A549 (cell line): ENCODE measurements at regions not wholly inside any gene's neighbourhood (a gene's known extent, or its start where the extent isn't known, plus 50 kb on each side); places are given as distances from the start of the nearest gene placed in this dataset.

ENCODE experiments used
- ATAC-seq, 2 experiments: fragments of 200-7000 bp in 1 of 2; fragments of >200 bp in 1 of 2; cut with Nextera tagmentation in 1 of 2; cut with Tn5 transposase in 1 of 2; 3 replicates each; pipeline versions ENCODE4 v1.8.0 to v1.9.1; 2018 to 2020; ENCODE audit warnings: mild to moderate bottlenecking in 1 of 2, moderate library complexity in 1 of 2
- CTCF ChIA-PET: fragments of 300-600 bp; sonication (Branson Sonifier 250); formaldehyde crosslinking; extraction: SDS; loops from one replicate; lab custom pipeline; 2021; ENCODE audit warnings: antibody characterized with exemption, inconsistent platforms; lab: Yijun Ruan, JAX
- POLR2A ChIA-PET: fragments of 350-600 bp; formaldehyde crosslinking; extraction: SDS; loops from one replicate; lab custom pipeline; 2021; ENCODE audit warnings: antibody characterized with exemption, inconsistent platforms; lab: Yijun Ruan, JAX
- DNase-seq, 2 experiments: peaks; one replicate each; pipeline versions ENCODE4 v3.0.0 to v3.0.0-alpha.2; 2011 to 2016; ENCODE audit warnings: low read depth in 1 of 2, low spot score in 1 of 2
- FAIRE-seq: peaks from 2 replicates; lab custom pipeline; 2011; peaks lifted over from hg19 to GRCh38; lab: Jason Lieb, UNC
- H3K27ac ChIP-seq, 2 experiments: fragments of >200 bp; sonication (Bioruptor Twin); formaldehyde crosslinking; 3 replicates each; pipeline ENCODE4 v1.5.1; 2016 to 2017
- H3K4me1 ChIP-seq: fragments of >200 bp; sonication (Bioruptor Twin); formaldehyde crosslinking; 3 replicates; pipeline ENCODE4 v1.6.1; 2016
- H3K4me2 ChIP-seq: fragments of >200 bp; sonication (Bioruptor Twin); formaldehyde crosslinking; 3 replicates; pipeline ENCODE4 v1.6.1; 2016
- H3K4me3 ChIP-seq: fragments of >200 bp; sonication (Bioruptor Twin); formaldehyde crosslinking; 3 replicates; pipeline ENCODE4 v1.5.1; 2016
- H3K9me3 ChIP-seq: fragments of >200 bp; sonication (Bioruptor Twin); formaldehyde crosslinking; 3 replicates; pipeline ENCODE4 v1.6.1; 2016
- BHLHE40 ChIP-seq: IDR thresholded peaks from 2 replicates; pipeline ENCODE4 v1.6.1; 2012; ENCODE audit warnings: low read depth, low read length, inconsistent platforms
- CBX2 ChIP-seq: fragments of 200-600 bp; sonication (generic); IDR thresholded peaks from 2 replicates; pipeline ENCODE4 v1.6.1; 2016; ENCODE audit warnings: low read depth, mild to moderate bottlenecking, borderline replicate concordance
- CBX8 ChIP-seq: fragments of 200-600 bp; sonication (generic); IDR thresholded peaks from 2 replicates; pipeline ENCODE4 v1.6.1; 2016
- CEBPB ChIP-seq, 2 experiments: fragments of >200 bp in 1 of 2; sonication (Bioruptor Twin) in 1 of 2; formaldehyde crosslinking in 1 of 2; IDR thresholded peaks; 2 replicates each; pipeline ENCODE4 v1.6.1; 2012 to 2016
- EHF ChIP-seq: fragments of 250-450 bp; sonication (Bioruptor Pico); IDR thresholded peaks from 2 replicates; pipeline ENCODE4 v1.5.0; 2020; ENCODE audit warnings: mild to moderate bottlenecking
- ELK1 ChIP-seq: fragments of 150-350 bp; IDR thresholded peaks from 2 replicates; pipeline ENCODE4 v1.6.1; 2014; ENCODE audit warnings: low read depth, mild to moderate bottlenecking, low read length
- EP300 ChIP-seq, 2 experiments: fragments of >200 bp; sonication (Bioruptor Twin); formaldehyde crosslinking; IDR thresholded peaks; 2 replicates in 1 of 2; 3 replicates in 1 of 2; pipeline ENCODE4 v1.6.1; 2016 to 2017
- ESRRA ChIP-seq: fragments of 150-350 bp; IDR thresholded peaks from 2 replicates; pipeline ENCODE4 v1.6.1; 2014; ENCODE audit warnings: mild to moderate bottlenecking, low read length, borderline replicate concordance
- FOSB ChIP-seq: fragments of 250-450 bp; sonication (Bioruptor Pico); IDR thresholded peaks from 2 replicates; pipeline ENCODE4 v1.5.0; 2020; ENCODE audit warnings: mild to moderate bottlenecking, moderate library complexity
- FOXS1 ChIP-seq: fragments of 250-450 bp; sonication (Bioruptor Pico); IDR thresholded peaks from 2 replicates; pipeline ENCODE4 v1.5.0; 2020; ENCODE audit warnings: mild to moderate bottlenecking, moderate library complexity
- GATA3 ChIP-seq: IDR thresholded peaks from 2 replicates; pipeline ENCODE4 v1.6.1; 2012; ENCODE audit warnings: borderline replicate concordance
- HES2 ChIP-seq: fragments of >200 bp; sonication (Bioruptor Twin); formaldehyde crosslinking; IDR thresholded peaks from 2 replicates; pipeline ENCODE4 v1.6.1; 2016
- HOXA7 ChIP-seq: fragments of 250-450 bp; sonication (Bioruptor Pico); IDR thresholded peaks from 2 replicates; pipeline ENCODE4 v1.5.0; 2020; ENCODE audit warnings: mild to moderate bottlenecking, moderate library complexity
- HOXB13 ChIP-seq: fragments of 250-450 bp; sonication (Bioruptor Pico); IDR thresholded peaks from 2 replicates; pipeline ENCODE4 v1.5.0; 2020; ENCODE audit warnings: low read depth, mild to moderate bottlenecking, moderate library complexity
- JUN ChIP-seq, 2 experiments: fragments of >200 bp; sonication (Bioruptor Twin); formaldehyde crosslinking; IDR thresholded peaks; 2 replicates in 1 of 2; 3 replicates in 1 of 2; pipeline ENCODE4 v1.6.1; 2016 to 2017
- KDM5A ChIP-seq: fragments of 200-600 bp; sonication (generic); IDR thresholded peaks from 2 replicates; pipeline ENCODE4 v1.6.1; 2016; ENCODE audit warnings: antibody characterized with exemption, mild to moderate bottlenecking
- MAZ ChIP-seq: fragments of 150-350 bp; IDR thresholded peaks from 2 replicates; pipeline ENCODE4 v1.6.1; 2014; ENCODE audit warnings: antibody characterized with exemption, low read depth, low read length, borderline replicate concordance
- NR3C1 ChIP-seq: fragments of >200 bp; sonication (Bioruptor Twin); formaldehyde crosslinking; IDR thresholded peaks from 3 replicates; pipeline ENCODE4 v1.6.1; 2017
- PHF8 ChIP-seq: fragments of 200-600 bp; sonication (generic); IDR thresholded peaks from 2 replicates; pipeline ENCODE4 v1.6.1; 2016; ENCODE audit warnings: low read depth, mild to moderate bottlenecking, antibody characterized with exemption, moderate library complexity, borderline replicate concordance
- POLR2AphosphoS2 ChIP-seq: conservative IDR thresholded peaks from 2 replicates; pipeline ENCODE4 v1.6.1; 2012; ENCODE audit warnings: low read length, improper control_type of control experiment, inconsistent platforms
- RARB ChIP-seq: fragments of 250-450 bp; sonication (Bioruptor Pico); IDR thresholded peaks from 2 replicates; pipeline ENCODE4 v1.8.0; 2021; ENCODE audit warnings: mild to moderate bottlenecking, moderate library complexity
- RFX5 ChIP-seq: fragments of 450-650 bp; IDR thresholded peaks from 2 replicates; pipeline ENCODE4 v1.7.1; 2014; ENCODE audit warnings: antibody characterized with exemption, mild to moderate bottlenecking, moderate library complexity
- TFCP2L1 ChIP-seq: fragments of 250-450 bp; sonication (Bioruptor Pico); IDR thresholded peaks from 2 replicates; pipeline ENCODE4 v1.5.0; 2021; ENCODE audit warnings: mild to moderate bottlenecking
- TP53 ChIP-seq: fragments of 250-450 bp; sonication (Bioruptor Pico); IDR thresholded peaks from 2 replicates; pipeline ENCODE4 v1.5.0; 2021; ENCODE audit warnings: mild to moderate bottlenecking, moderate library complexity
- ZNF302 ChIP-seq: fragments of 250-450 bp; sonication (Bioruptor Pico); IDR thresholded peaks from 2 replicates; pipeline ENCODE4 v1.9.0; 2021; ENCODE audit warnings: inconsistent platforms, mild to moderate bottlenecking, moderate library complexity
- ZSCAN20 ChIP-seq: fragments of 250-450 bp; sonication (Bioruptor Pico); IDR thresholded peaks from 2 replicates; pipeline ENCODE4 v1.8.0; 2022; ENCODE audit warnings: mild to moderate bottlenecking, moderate library complexity
- WGBS: methylation state at CpG from one replicate; pipeline ENCODE4 v1.1.6; 2017; ENCODE audit errors: missing lambda C conversion rate; 5-methylcytosine and 5-hydroxymethylcytosine counted together
- TF ChIP-seq, protein P1 (sequence below): IDR thresholded peaks from 2 replicates; pipeline ENCODE4 v1.6.1; 2012; ENCODE audit warnings: low read depth, borderline replicate concordance
- TF ChIP-seq, protein P2 (sequence below): fragments of 250-450 bp; sonication (Bioruptor Pico); IDR thresholded peaks from 2 replicates; pipeline ENCODE4 v1.5.0; 2021; ENCODE audit warnings: mild to moderate bottlenecking, moderate library complexity, borderline replicate concordance
- TF ChIP-seq, protein P3 (sequence below): fragments of >200 bp; sonication (Bioruptor Twin); formaldehyde crosslinking; IDR thresholded peaks from 3 replicates; pipeline ENCODE4 v1.6.1; 2016
- TF ChIP-seq, protein P4 (sequence below): fragments of 250-450 bp; sonication (Bioruptor Pico); IDR thresholded peaks from 2 replicates; pipeline ENCODE4 v1.5.0; 2020; ENCODE audit warnings: low read depth, mild to moderate bottlenecking, moderate library complexity

- no peak overlapping the region for H3K27ac ChIP-seq
- no peaks in the 10 kb centered on the region for H3K4me1 ChIP-seq
- TF ChIP-seq FOSB (CRISPR knock-in tag) (no peak), ELK1 (no peak), TP53 (no peak), HOXB13 (no peak), HOXA7 (CRISPR knock-in tag) (no peak), FOXS1 (no peak), CEBPB (IDR thresholded peaks at IDR 0.05) (no peak), TFCP2L1 (CRISPR knock-in tag) (no peak), ZSCAN20 (CRISPR knock-in tag) (no peak), GATA3 (no peak), HES2 (no peak), RARB (CRISPR knock-in tag) (no peak), EHF (no peak), ZNF302 (CRISPR knock-in tag) (no peak), ESRRA (no peak), CBX2 (no peak), JUN (IDR thresholded peaks at IDR 0.05) (no peak)
- TF ChIP-seq, protein P1, sequence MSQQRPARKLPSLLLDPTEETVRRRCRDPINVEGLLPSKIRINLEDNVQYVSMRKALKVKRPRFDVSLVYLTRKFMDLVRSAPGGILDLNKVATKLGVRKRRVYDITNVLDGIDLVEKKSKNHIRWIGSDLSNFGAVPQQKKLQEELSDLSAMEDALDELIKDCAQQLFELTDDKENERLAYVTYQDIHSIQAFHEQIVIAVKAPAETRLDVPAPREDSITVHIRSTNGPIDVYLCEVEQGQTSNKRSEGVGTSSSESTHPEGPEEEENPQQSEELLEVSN, result no peak
- CTCF ChIA-PET, result no interaction called here
- FAIRE-seq, result no peak
- ATAC-seq, result no peak
- H3K4me3 ChIP-seq, result no peak overlapping the region
- WGBS, result 12% methylated on average over 10 of the region's 10 CpGs
- H3K9me3 ChIP-seq, result no peaks in the 10 kb centered on the region
- DNase-seq, result no peak
- POLR2A ChIA-PET, result no interaction called here
- H3K4me2 ChIP-seq, result no peak overlapping the region
Observed at GRCh38 chr4:17058916-17059741, 160.7 kb upstream of the LDB2 start.

DNA sequence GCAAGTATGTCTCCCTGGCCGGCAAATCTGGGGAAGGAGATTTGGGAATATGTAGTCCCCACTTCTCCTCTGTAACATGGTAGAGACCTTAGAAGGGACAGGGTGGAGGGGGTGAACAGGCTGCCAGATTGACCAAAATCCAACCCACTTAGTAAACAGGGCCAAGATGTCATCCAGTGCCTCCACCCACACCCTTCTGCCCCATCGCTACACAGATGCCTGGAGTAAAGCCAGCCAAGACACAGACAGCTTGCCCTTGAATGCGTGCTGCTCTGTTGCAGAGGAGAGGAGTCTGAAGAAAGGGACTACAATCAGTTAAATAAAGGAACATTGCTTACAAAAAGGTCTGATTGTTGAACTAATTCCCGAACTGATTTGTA lies 160.1 kb upstream of the LDB2 start:
- Histone ChIP-seq H3K4me3 (no peak overlapping the region), H3K27ac (no peak overlapping the region)
- no peak for ATAC-seq
- no peak for TF ChIP-seq BHLHE40
- no peak for TF ChIP-seq ESRRA
- TF ChIP-seq PHF8, result no peak
- TF ChIP-seq, protein P2, sequence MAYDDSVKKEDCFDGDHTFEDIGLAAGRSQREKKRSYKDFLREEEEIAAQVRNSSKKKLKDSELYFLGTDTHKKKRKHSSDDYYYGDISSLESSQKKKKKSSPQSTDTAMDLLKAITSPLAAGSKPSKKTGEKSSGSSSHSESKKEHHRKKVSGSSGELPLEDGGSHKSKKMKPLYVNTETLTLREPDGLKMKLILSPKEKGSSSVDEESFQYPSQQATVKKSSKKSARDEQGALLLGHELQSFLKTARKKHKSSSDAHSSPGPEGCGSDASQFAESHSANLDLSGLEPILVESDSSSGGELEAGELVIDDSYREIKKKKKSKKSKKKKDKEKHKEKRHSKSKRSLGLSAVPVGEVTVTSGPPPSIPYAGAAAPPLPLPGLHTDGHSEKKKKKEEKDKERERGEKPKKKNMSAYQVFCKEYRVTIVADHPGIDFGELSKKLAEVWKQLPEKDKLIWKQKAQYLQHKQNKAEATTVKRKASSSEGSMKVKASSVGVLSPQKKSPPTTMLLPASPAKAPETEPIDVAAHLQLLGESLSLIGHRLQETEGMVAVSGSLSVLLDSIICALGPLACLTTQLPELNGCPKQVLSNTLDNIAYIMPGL, result no peak
- TF ChIP-seq KDM5A, result no peak
- no peak for TF ChIP-seq ZNF302 (CRISPR knock-in tag)
- no peak for TF ChIP-seq RARB (CRISPR knock-in tag)
- TF ChIP-seq, protein P3, sequence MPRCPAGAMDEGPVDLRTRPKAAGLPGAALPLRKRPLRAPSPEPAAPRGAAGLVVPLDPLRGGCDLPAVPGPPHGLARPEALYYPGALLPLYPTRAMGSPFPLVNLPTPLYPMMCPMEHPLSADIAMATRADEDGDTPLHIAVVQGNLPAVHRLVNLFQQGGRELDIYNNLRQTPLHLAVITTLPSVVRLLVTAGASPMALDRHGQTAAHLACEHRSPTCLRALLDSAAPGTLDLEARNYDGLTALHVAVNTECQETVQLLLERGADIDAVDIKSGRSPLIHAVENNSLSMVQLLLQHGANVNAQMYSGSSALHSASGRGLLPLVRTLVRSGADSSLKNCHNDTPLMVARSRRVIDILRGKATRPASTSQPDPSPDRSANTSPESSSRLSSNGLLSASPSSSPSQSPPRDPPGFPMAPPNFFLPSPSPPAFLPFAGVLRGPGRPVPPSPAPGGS, result no peak
- TF ChIP-seq ELK1, result no peak
- TF ChIP-seq, protein P4, sequence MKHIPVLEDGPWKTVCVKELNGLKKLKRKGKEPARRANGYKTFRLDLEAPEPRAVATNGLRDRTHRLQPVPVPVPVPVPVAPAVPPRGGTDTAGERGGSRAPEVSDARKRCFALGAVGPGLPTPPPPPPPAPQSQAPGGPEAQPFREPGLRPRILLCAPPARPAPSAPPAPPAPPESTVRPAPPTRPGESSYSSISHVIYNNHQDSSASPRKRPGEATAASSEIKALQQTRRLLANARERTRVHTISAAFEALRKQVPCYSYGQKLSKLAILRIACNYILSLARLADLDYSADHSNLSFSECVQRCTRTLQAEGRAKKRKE, result no peak
- TF ChIP-seq EP300 (IDR thresholded peaks at IDR 0.05), result no peak
- no peak for TF ChIP-seq CBX8
- TF ChIP-seq POLR2AphosphoS2, result no peak
- no peak for TF ChIP-seq FOSB (CRISPR knock-in tag)
- TF ChIP-seq RFX5, result no peak
- no peak for TF ChIP-seq NR3C1
- TF ChIP-seq MAZ, result no peak
- TF ChIP-seq, all 56 proteins: peak for 0
- H3K4me2 ChIP-seq, result no peak overlapping the region
- CTCF ChIA-PET, result no interaction called here
- no peak for DNase-seq
- POLR2A ChIA-PET, result no interaction called here
- H3K4me1 ChIP-seq, result no peaks in the 10 kb centered on the region
- no peaks in the 10 kb centered on the region for H3K9me3 ChIP-seq
- FAIRE-seq, result no peak
- 24% methylated on average over 3 of the region's 4 CpGs for WGBS
